ENCODE measurements at regions not wholly inside any gene's neighbourhood (a gene's known extent, or its start where the extent isn't known, plus 50 kb on each side); places are given as distances from the start of the nearest gene placed in this dataset.

DNA sequence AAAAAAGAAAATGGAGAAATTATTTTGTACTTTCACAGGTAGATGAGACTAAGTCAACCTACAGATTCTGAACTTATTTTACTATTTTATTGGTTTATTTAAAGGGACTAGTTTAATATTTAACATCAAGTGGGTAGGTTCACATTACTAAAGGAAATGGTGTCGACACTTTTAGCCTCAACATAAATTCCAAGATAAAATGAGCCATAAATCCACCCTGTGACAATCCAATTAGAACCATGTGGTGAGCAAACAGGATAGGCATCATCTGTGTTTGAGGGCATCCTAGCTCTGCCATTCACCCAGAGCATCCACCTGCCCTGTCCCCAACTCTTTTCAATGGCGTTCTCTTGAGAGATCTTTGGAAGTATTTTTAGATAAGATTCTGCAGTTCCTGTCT is 92.8 kb upstream of the PMFBP1 start:
- intact Hi-C loops (cut with DNase I), result no loop called here
- Histone ChIP-seq H3K36me3 (no peaks in the 10 kb centered on the region), H3K27ac (no peak overlapping the region)

DNA sequence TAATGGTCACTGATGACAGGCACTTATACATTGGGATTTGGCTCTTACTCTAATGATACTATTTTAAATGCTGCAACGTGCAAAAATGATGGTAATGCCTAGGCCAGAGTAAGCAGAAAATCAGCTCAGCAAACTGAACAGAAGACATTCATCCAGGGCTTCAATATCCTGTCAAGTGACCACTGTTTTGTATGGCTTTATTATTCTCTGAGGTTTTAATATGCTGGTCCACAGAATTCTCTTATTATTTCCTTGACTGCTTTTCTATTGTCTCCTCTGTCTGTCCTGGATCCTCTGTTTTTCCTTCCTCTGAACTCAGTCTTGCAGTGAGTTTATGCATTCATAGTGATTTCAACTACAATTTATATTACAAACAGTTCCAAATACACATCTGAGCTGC is 90.8 kb upstream of the PMFBP1 start:
- DNase-seq, result no peak
- no peaks in the 10 kb centered on the region for H3K27me3 ChIP-seq
- H3K27ac ChIP-seq, result no peak overlapping the region
- H3K36me3 ChIP-seq, result no peaks in the 10 kb centered on the region
- TF ChIP-seq POLR2A (IDR thresholded peaks at IDR 0.05) (no peak), EP300 (IDR thresholded peaks at IDR 0.05) (no peak)
- TF ChIP-seq, protein P1, sequence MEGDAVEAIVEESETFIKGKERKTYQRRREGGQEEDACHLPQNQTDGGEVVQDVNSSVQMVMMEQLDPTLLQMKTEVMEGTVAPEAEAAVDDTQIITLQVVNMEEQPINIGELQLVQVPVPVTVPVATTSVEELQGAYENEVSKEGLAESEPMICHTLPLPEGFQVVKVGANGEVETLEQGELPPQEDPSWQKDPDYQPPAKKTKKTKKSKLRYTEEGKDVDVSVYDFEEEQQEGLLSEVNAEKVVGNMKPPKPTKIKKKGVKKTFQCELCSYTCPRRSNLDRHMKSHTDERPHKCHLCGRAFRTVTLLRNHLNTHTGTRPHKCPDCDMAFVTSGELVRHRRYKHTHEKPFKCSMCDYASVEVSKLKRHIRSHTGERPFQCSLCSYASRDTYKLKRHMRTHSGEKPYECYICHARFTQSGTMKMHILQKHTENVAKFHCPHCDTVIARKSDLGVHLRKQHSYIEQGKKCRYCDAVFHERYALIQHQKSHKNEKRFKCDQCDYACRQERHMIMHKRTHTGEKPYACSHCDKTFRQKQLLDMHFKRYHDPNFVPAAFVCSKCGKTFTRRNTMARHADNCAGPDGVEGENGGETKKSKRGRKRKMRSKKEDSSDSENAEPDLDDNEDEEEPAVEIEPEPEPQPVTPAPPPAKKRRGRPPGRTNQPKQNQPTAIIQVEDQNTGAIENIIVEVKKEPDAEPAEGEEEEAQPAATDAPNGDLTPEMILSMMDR (IDR thresholded peaks at IDR 0.05), result no peak
- H3K4me3 ChIP-seq, result no peak overlapping the region
- no peaks in the 10 kb centered on the region for H3K9me3 ChIP-seq
- 66 to 81% (median 75%) methylated on average over 1 of the region's 1 CpG for WGBS, 3 donors
- H3K4me1 ChIP-seq (ENCODE audit: insufficient read depth), result no peaks in the 10 kb centered on the region
- intact Hi-C loops (cut with DNase I), result no loop called here

More for the DNA sequence above, 92.8 kb upstream of the PMFBP1 start:
- H3K27me3 ChIP-seq, result no peaks in the 10 kb centered on the region
- H3K9me3 ChIP-seq, result no peaks in the 10 kb centered on the region
- no peak overlapping the region for H3K4me3 ChIP-seq
- no peaks in the 10 kb centered on the region for H3K4me1 ChIP-seq (ENCODE audit: insufficient read depth)
- no peak for DNase-seq
- 66 to 75% (median 73%) methylated on average over 2 of the region's 2 CpGs for WGBS, 3 donors
- no peak for TF ChIP-seq EP300 (IDR thresholded peaks at IDR 0.05)
- no peak for TF ChIP-seq POLR2A (IDR thresholded peaks at IDR 0.05)
- TF ChIP-seq, protein P1 (IDR thresholded peaks at IDR 0.05), result no peak

DNA sequence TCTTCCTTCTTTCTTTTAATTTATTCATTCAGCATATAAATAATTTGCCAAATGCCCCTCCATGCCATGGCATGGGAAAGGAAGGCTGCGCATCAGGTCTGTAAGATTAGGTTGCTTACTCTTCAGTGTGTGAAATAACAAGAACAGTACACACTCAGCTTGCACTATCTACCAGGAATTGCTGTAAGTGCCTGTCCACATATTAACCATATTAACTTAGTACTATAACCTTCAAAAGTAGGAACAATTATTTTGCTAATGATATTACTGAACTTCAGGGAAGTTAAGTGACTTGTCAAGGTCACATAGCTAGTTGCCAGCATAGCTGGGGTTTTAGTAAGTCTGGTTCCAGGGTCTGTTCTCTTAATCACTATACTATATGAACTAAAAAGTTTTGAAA is 89.2 kb upstream of the PMFBP1 start:
- Histone ChIP-seq H3K4me1 (ENCODE audit: insufficient read depth) (no peaks in the 10 kb centered on the region), H3K27me3 (no peaks in the 10 kb centered on the region), H3K36me3 (no peaks in the 10 kb centered on the region), H3K9me3 (no peaks in the 10 kb centered on the region), H3K27ac (no peak overlapping the region), H3K4me3 (no peak overlapping the region)
- WGBS, 3 donors, result 93 to 98% (median 96%) methylated on average over 1 of the region's 1 CpG
- intact Hi-C loops (cut with DNase I), result no loop called here
- TF ChIP-seq, protein P1 (IDR thresholded peaks at IDR 0.05), result no peak
- TF ChIP-seq POLR2A (IDR thresholded peaks at IDR 0.05) (no peak), EP300 (IDR thresholded peaks at IDR 0.05) (no peak)
- DNase-seq, result no peak

DNA sequence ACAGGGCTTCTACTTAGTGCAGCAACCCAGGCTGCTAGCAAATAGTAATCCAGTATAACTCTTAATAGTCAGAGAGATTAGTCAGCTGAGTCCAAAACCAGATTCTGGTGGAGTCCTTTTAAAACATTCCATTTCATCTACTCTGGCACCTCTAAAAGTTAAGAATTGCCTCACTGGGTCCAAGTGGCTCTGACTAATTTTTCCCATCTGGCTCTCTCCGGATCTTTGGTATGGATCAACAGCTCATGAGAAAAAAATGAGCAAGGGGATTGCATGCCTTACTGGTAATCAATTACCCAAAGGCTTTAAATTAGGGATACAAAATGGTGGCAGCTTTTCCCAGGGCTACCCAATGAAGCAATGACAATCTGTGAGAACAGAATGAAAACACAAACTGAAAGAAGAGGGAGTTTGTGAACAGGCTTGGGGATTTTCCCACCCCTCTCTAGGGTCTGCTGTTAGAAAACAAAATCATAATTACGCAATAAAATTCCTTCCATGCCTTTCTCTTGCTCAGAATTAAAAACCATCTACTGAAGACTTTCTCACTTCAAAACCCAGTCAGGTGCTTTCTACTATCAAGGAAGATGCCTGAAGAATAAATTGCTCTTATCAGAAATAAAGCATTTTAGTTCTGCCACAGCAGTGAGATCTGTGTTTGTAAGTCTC is 84.6 kb upstream of the PMFBP1 start:
- Histone ChIP-seq H3K27me3 (no peaks in the 10 kb centered on the region), H3K36me3 (no peaks in the 10 kb centered on the region), H3K4me1 (ENCODE audit: insufficient read depth) (no peaks in the 10 kb centered on the region), H3K9me3 (no peaks in the 10 kb centered on the region), H3K4me3 (no peak overlapping the region), H3K27ac (no peak overlapping the region)
- 31 to 45% (median 39%) methylated on average over 2 of the region's 2 CpGs for WGBS, 3 donors
- TF ChIP-seq EP300 (IDR thresholded peaks at IDR 0.05) (no peak), POLR2A (IDR thresholded peaks at IDR 0.05) (no peak)
- TF ChIP-seq, protein P1 (IDR thresholded peaks at IDR 0.05), result no peak
- intact Hi-C loops (cut with DNase I), result loop anchor here in 1 of 4 donors (5.0 kb wide), 1 partner anchor 814 kb away; the partner anchor contains the start of gene TLE7
- DNase-seq, result peak in 1 of 5 donors; percentile 44
